ENCODE measurements at regions not wholly inside any gene's neighbourhood (a gene's known extent, or its start where the extent isn't known, plus 50 kb on each side); places are given as distances from the start of the nearest gene placed in this dataset.

DNA sequence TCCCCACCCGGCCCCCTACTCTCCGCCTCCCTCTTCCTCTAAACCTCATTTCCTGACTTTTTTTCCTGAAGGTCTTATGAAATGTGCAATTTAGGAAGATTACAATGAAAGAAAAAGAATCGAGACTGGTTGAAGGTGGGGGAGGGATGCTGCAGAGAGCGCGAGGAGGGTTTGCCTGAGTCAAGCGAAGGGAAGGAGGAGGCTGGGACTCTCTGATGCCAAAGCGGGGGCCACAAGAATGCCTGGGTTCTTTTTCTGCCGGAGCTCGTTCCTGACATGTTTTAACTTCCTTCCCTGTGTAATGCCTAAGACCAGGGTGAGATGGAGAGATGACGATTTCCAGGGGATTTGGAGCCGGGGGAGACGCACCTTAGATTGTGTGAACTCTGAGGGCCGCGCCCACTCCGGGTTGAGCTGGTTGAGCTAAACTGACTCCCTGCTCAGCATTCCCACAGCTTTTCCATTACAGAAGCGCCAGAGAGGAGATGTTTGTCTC lies 270.5 kb upstream of the SORL1-AS1 start:
- ATAC-seq (replicated peaks in 6 of 8) = peak in 4 of 8 experiments; percentile 0 to 15 (median 3)
- WGBS, 10 experiments = 14 to 63% (median 43%) methylated on average over 4 to 10 of the region's 16 CpGs; no CpG with 5 or more reads in 5 of the 10 experiments
- Histone ChIP-seq H3K27ac (peak overlapping the region; percentile 81 to 89), H3K4me1 (replicated peaks in 1 of 2) (peaks cover 14 to 27% of the 10 kb centered on the region in 2 donors), H3K4me3 (peak overlapping the region in 3 of 5 donors; percentile 25 to 30 (median 27))
- in situ Hi-C loops (cut with MboI; ENCODE audit: low pct_unique_long_range_greater_than_20kb in 2 of 9, low sequenced_read_pairs in 9 of 9, unreplicated experiment in 9 of 9) = no loop called here

GRCh38 chr11:121722431-121723245 lies 269.9 kb upstream of the SORL1-AS1 start:
- 8 to 80% (median 26%) methylated on average over 1 to 13 of the region's 46 CpGs; no CpG with 5 or more reads in 4 of the 10 experiments for WGBS, 10 experiments
- in situ Hi-C loops (cut with MboI; ENCODE audit: low pct_unique_long_range_greater_than_20kb in 2 of 9, low sequenced_read_pairs in 9 of 9, unreplicated experiment in 9 of 9) = no loop called here
- peak overlapping the region; percentile 81 to 89 for H3K27ac ChIP-seq

DNA sequence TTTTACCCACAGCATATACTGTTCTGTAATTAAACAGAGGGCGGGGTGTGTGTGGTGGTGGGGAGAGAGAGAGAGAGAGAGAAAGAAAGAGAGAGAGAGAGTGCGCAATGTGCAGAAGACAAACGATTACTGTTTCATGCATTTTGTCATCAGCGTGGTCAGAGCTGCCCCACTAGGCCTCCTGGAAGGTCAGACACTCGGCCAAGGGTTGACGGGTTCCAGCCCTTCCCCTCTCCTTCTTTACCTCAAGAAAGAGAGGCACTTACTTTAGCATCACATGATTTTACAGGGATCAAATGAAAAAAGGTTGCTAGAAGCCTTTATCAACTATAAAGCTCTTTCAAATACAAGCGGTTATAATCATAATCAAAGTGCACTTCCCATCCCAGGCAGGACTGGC lies 269.2 kb upstream of the SORL1-AS1 start:
- H3K27ac ChIP-seq = peak overlapping the region; percentile 81 to 89
- ATAC-seq (replicated peaks in 6 of 8) = no peak
- in situ Hi-C loops (cut with MboI; ENCODE audit: low pct_unique_long_range_greater_than_20kb in 2 of 9, low sequenced_read_pairs in 9 of 9, unreplicated experiment in 9 of 9) = no loop called here
- WGBS, 10 experiments = 91 to 100% (median 94%) methylated on average over 1 to 6 of the region's 7 CpGs
- H3K4me1 ChIP-seq (replicated peaks in 1 of 2) = peaks cover 14 to 27% of the 10 kb centered on the region in 2 donors
- H3K4me3 ChIP-seq = peak overlapping the region in 3 of 5 donors; percentile 25 to 30 (median 27)

More at GRCh38 chr11:121722431-121723245, 269.9 kb upstream of the SORL1-AS1 start:
- H3K4me3 ChIP-seq = peak overlapping the region; percentile 17 to 30 (median 25)
- peaks cover 14 to 27% of the 10 kb centered on the region in 2 donors for H3K4me1 ChIP-seq (replicated peaks in 1 of 2)
- peak; percentile 94 to 99 (median 96) for ATAC-seq (replicated peaks in 6 of 8)

- in situ Hi-C loops (cut with MboI; ENCODE audit: low pct_unique_long_range_greater_than_20kb in 2 of 9, low sequenced_read_pairs in 9 of 9, unreplicated experiment in 9 of 9) = no loop called here
- H3K4me3 ChIP-seq = no peak overlapping the region
- no peak for ATAC-seq (replicated peaks in 6 of 8)
- H3K4me1 ChIP-seq (replicated peaks in 1 of 2) = peaks cover 14 to 27% of the 10 kb centered on the region in 2 donors
- WGBS, 10 experiments = 67 to 100% (median 96%) methylated on average over 1 to 3 of the region's 3 CpGs
- no peak overlapping the region for H3K27ac ChIP-seq
Observed at GRCh38 chr11:121721448-121721847, 268.7 kb upstream of the SORL1-AS1 start.

GRCh38 chr11:121717296-121717695 lies 264.5 kb upstream of the SORL1-AS1 start:
- WGBS, 10 experiments = 31 to 100% (median 94%) methylated on average over 1 to 2 of the region's 2 CpGs; no CpG with 5 or more reads in 5 of the 10 experiments
- no peak for ATAC-seq (replicated peaks in 6 of 8)
- in situ Hi-C loops (cut with MboI; ENCODE audit: low pct_unique_long_range_greater_than_20kb in 2 of 9, low sequenced_read_pairs in 9 of 9, unreplicated experiment in 9 of 9) = no loop called here

DNA sequence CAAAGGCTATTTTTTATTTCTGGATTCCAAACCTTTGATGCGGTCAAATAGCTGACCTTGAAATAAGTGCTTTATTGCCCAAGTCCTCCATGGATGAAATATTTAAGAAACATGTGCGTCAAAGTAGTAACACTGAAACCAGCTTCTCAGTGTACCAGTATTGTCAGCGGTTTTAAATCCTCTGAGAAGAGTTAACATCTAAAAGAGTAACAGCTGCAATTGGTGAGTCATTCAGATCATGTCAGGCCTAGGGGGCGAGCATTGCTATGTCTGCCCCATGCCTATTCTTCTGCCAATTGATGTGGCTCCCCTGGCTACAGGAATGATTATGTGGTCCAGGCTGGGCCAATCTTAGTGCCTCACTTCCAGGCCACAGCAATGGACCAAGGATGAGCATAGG lies 263.3 kb upstream of the SORL1-AS1 start:
- 37 to 100% (median 83%) methylated on average over 1 to 4 of the region's 4 CpGs; no CpG with 5 or more reads in 1 of the 10 experiments for WGBS, 10 experiments
- no peaks in the 10 kb centered on the region for H3K4me1 ChIP-seq (replicated peaks in 1 of 2)
- in situ Hi-C loops (cut with MboI; ENCODE audit: low pct_unique_long_range_greater_than_20kb in 2 of 9, low sequenced_read_pairs in 9 of 9, unreplicated experiment in 9 of 9) = no loop called here
- H3K27ac ChIP-seq = no peak overlapping the region
- peak in 1 of 8 experiments; percentile 34 for ATAC-seq (replicated peaks in 6 of 8)
- no peak overlapping the region for H3K4me3 ChIP-seq

More at GRCh38 chr11:121717296-121717695, 264.5 kb upstream of the SORL1-AS1 start:
- H3K27ac ChIP-seq = no peak overlapping the region
- no peak overlapping the region for H3K4me3 ChIP-seq
- peaks cover 5 to 6% of the 10 kb centered on the region in 2 donors for H3K4me1 ChIP-seq (replicated peaks in 1 of 2)

GRCh38 chr11:121715405-121715804 lies 262.6 kb upstream of the SORL1-AS1 start:
- Histone ChIP-seq H3K4me3 (no peak overlapping the region), H3K27ac (no peak overlapping the region), H3K4me1 (replicated peaks in 1 of 2) (no peaks in the 10 kb centered on the region)
- no peak for ATAC-seq (replicated peaks in 6 of 8)
- in situ Hi-C loops (cut with MboI; ENCODE audit: low pct_unique_long_range_greater_than_20kb in 2 of 9, low sequenced_read_pairs in 9 of 9, unreplicated experiment in 9 of 9) = no loop called here
- WGBS, 10 experiments = 0 to 100% (median 80%) methylated on average over 1 to 3 of the region's 4 CpGs; no CpG with 5 or more reads in 4 of the 10 experiments

GRCh38 chr11:121714351-121714750 lies 261.6 kb upstream of the SORL1-AS1 start:
- WGBS, 10 experiments = 59 to 100% (median 100%) methylated on average over 1 to 3 of the region's 3 CpGs; no CpG with 5 or more reads in 2 of the 10 experiments
- in situ Hi-C loops (cut with MboI; ENCODE audit: low pct_unique_long_range_greater_than_20kb in 2 of 9, low sequenced_read_pairs in 9 of 9, unreplicated experiment in 9 of 9) = no loop called here
- H3K4me3 ChIP-seq = no peak overlapping the region
- no peak for ATAC-seq (replicated peaks in 6 of 8)
- no peaks in the 10 kb centered on the region for H3K4me1 ChIP-seq (replicated peaks in 1 of 2)
- no peak overlapping the region for H3K27ac ChIP-seq

GRCh38 chr11:121711939-121712338 lies 259.2 kb upstream of the SORL1-AS1 start:
- Histone ChIP-seq H3K27ac (no peak overlapping the region), H3K4me3 (no peak overlapping the region), H3K4me1 (replicated peaks in 1 of 2) (peaks cover 0 to 8% of the 10 kb centered on the region in 2 donors)
- in situ Hi-C loops (cut with MboI; ENCODE audit: low pct_unique_long_range_greater_than_20kb in 2 of 9, low sequenced_read_pairs in 9 of 9, unreplicated experiment in 9 of 9) = no loop called here
- WGBS, 10 experiments = 50 to 91% (median 67%) methylated on average over 1 of the region's 1 CpG; no CpG with 5 or more reads in 4 of the 10 experiments
- peak in 4 of 8 experiments; percentile 33 to 60 (median 46) for ATAC-seq (replicated peaks in 6 of 8)

- Histone ChIP-seq H3K4me3 (no peak overlapping the region), H3K27ac (no peak overlapping the region), H3K4me1 (replicated peaks in 1 of 2) (peaks cover 0 to 13% of the 10 kb centered on the region in 2 donors)
- in situ Hi-C loops (cut with MboI; ENCODE audit: low pct_unique_long_range_greater_than_20kb in 2 of 9, low sequenced_read_pairs in 9 of 9, unreplicated experiment in 9 of 9) = no loop called here
- 64 to 100% (median 97%) methylated on average over 1 to 2 of the region's 2 CpGs for WGBS, 10 experiments
- ATAC-seq (replicated peaks in 6 of 8) = no peak
Observed at GRCh38 chr11:121711236-121711635, 258.5 kb upstream of the SORL1-AS1 start.

GRCh38 chr11:121706884-121707420 lies 254.2 kb upstream of the SORL1-AS1 start:
- in situ Hi-C loops (cut with MboI; ENCODE audit: low pct_unique_long_range_greater_than_20kb in 2 of 9, low sequenced_read_pairs in 9 of 9, unreplicated experiment in 9 of 9) = no loop called here
- WGBS, 10 experiments = 0 to 80% (median 40%) methylated on average over 1 of the region's 1 CpG; no CpG with 5 or more reads in 3 of the 10 experiments
- peak in 4 of 8 experiments; percentile 18 to 75 (median 25) for ATAC-seq (replicated peaks in 6 of 8)

DNA sequence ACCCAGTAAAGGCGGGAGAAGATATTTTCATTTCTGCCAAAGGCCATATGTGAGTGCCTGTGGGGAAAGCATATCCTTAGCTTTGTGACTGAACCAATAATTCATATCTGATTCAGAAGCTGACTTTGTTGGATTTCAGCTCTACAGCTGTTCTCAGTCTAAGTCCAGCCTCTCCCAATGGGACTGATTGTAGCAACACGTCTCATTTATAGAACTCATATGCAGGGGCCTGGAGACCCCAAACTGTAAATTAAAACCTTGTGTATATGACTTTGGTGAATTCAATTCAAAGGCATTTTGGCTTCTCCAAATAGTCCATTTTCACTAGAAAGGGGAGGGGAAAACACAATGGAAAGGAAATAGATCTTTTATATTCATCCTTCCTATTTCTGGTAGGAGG lies 250.4 kb upstream of the SORL1-AS1 start:
- in situ Hi-C loops (cut with MboI; ENCODE audit: low pct_unique_long_range_greater_than_20kb in 2 of 9, low sequenced_read_pairs in 9 of 9, unreplicated experiment in 9 of 9) = no loop called here
- ATAC-seq (replicated peaks in 6 of 8) = peak in 2 of 8 experiments; percentile 31 to 32
- 0 to 100% (median 75%) methylated on average over 1 to 2 of the region's 2 CpGs; no CpG with 5 or more reads in 3 of the 10 experiments for WGBS, 10 experiments
- Histone ChIP-seq H3K27ac (no peak overlapping the region), H3K4me1 (replicated peaks in 1 of 2) (peaks cover 2 to 18% of the 10 kb centered on the region in 2 donors), H3K4me3 (no peak overlapping the region)

More at GRCh38 chr11:121706884-121707420, 254.2 kb upstream of the SORL1-AS1 start:
- H3K4me1 ChIP-seq (replicated peaks in 1 of 2) = peaks cover 0 to 18% of the 10 kb centered on the region in 2 donors
- no peak overlapping the region for H3K27ac ChIP-seq
- H3K4me3 ChIP-seq = no peak overlapping the region

GRCh38 chr11:121700968-121701367 lies 248.2 kb upstream of the SORL1-AS1 start:
- Histone ChIP-seq H3K4me1 (replicated peaks in 1 of 2) (peaks cover 2 to 18% of the 10 kb centered on the region in 2 donors), H3K4me3 (no peak overlapping the region), H3K27ac (no peak overlapping the region)
- ATAC-seq (replicated peaks in 6 of 8) = no peak
- in situ Hi-C loops (cut with MboI; ENCODE audit: low pct_unique_long_range_greater_than_20kb in 2 of 9, low sequenced_read_pairs in 9 of 9, unreplicated experiment in 9 of 9) = no loop called here
- 17 to 93% (median 80%) methylated on average over 1 to 4 of the region's 4 CpGs; no CpG with 5 or more reads in 1 of the 10 experiments for WGBS, 10 experiments

Measured in motor neuron (in vitro differentiated cells).